Hindlimb muscle (tissue), 1 donor: ENCODE measurements at regions not wholly inside any gene's neighbourhood (a gene's known extent, or its start where the extent isn't known, plus 50 kb on each side); places are given as distances from the start of the nearest gene placed in this dataset.

Experiments
- DNase-seq: peaks from one replicate; pipeline ENCODE4 v3.0.0-alpha.2; 2013

DNA sequence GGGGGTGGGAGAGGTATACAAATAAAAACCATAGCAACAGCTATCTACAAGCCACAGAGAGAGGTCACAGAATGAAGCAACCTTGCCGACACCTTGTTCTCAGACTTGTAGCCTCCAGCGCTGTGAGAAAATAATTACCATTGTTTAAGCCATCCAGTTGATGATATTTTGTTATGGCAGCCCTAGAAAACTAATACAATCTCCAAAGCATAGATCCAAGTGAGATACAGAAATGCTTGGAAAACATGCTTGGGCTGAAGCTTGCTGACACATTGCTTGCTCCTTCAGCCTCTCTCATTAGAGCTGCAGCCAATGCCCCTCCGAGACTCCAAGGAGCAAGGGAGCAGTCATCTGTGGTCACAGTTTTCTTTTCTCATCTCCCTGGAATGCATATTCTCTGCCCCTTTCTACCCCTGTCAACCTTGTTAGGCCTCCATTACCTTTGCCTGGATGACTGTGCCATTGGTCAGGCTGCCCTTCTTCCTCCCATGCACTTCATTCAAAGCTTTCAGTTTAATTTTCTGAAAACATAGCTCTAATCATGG lies 401.4 kb upstream of the KLF4 start:
- no peak for DNase-seq

DNA sequence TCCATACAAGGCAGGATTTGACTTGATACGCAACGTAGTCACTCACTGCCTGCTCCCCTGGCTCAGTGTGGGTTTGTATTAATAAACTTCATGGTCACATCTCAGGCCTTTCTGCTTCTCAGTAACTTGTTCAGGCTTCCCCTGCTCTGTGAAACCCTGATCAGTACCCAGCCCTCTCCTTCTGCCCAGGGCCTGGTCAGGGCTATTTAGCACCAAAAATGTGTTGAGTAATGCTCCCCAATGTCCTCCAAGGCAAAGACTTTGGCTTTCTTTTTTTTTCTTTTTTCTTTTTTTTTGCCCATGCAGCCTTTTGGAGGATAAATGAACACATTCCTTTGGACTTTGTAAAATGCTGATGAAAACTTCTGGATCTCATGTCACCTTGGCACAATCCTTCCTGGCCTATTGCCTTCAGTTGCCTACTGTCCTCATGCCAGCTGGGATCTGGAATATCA lies 399.2 kb upstream of the KLF4 start:
- no peak for DNase-seq

GRCh38 chr9:107886826-107887225 lies 397.3 kb upstream of the KLF4 start:
- no peak for DNase-seq

- DNase-seq = no peak
These were observed 394.0 kb upstream of the KLF4 start for GRCh38 chr9:107883496-107884124.

- DNase-seq = no peak
These were observed 392.2 kb upstream of the KLF4 start for GRCh38 chr9:107881626-107882300.

DNA sequence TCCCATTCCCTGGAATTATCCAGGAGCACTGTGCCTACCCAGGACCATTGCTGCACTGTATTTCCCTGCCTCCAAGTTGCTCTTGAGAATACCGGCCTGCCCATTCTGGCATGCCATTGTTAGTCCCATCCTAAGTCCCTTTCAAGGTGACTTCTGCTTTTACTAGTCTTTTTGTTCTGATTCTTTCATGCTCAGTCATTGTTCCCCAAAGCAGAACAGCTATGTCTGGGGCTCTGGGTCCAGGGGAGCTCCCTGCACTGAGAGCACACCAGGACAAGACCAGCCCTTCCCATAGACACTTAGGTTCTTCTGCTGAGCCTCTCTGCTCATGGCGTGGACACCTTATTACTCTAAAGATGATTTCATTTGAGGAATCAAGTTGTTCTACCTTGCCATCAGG lies 388.9 kb upstream of the KLF4 start:
- DNase-seq = no peak

GRCh38 chr9:107875571-107875980 lies 386.0 kb upstream of the KLF4 start:
- DNase-seq = no peak

DNA sequence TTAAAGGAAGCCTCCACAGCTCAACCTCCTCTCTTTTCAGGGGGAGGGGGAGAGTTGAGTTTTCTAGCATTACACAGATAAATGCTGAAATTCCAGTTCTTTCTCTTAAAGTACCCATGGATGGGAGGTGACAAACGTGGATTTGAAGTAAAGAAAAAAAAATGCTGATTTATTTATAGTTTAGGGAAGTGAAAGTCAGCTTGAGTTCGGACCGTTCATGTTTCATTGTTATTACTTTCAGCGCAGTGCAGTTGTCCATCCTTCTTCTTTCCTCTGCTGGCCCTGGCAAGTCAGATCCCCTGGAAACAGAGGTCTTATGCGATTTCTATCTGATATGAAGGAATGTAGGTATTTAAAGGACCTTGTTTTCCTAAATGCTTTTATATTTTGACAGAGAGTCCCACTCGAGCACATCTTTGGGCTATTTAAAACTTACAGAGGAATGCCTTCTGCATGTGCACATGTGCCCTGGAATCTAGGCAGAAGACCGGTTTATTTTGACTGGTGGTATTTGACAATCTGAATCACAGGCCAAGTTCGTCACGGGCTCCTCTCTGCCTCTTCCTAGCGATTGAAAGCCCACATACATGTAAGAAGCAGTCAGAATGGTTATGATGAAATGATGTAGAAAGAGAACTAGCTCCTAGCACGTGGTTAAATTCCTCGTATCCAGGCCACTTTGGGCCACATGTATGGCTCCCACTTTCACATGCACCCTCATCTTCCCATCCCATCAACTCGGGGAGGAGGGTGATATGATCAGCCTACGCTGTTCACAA lies 385.2 kb upstream of the KLF4 start:
- DNase-seq = no peak

GRCh38 chr9:107874137-107874536 lies 384.6 kb upstream of the KLF4 start:
- DNase-seq = no peak

- DNase-seq = no peak
These were observed 383.1 kb upstream of the KLF4 start for GRCh38 chr9:107872457-107873192.

DNA sequence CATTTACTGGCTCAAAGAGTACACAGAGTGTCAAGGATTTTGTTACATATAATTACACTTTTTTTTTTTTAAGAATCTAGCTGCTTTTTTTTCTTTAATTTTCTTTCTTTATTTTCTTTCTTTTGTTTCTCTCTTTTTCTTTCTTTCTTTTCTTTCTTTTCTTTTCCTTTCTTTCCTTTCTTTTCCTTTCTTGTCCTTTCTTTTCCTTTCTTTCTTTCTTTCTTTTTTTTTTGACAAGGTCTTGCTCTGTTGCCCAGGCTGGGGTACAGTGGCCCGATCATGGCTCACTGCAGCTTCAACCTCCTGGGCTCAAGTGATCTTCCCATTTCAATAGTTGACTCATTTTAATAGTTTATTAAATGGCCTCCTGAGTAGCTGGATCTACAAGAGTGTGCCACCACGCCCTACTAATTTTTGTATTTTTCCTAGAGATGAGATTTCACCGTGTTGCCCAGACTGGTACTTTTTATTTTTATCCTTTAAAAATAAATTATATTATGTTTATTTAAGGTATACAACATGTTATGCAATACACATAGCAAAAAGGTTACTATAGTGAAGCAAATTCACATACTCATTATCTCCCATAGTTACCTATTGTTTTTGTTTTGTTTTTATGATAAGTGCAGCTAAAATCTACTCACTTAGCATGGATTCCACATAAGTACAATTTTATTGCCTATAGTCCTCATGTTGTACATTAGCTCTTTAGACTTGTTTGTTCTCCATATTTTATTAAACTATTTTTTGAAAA lies 381.5 kb upstream of the KLF4 start:
- DNase-seq = no peak

- DNase-seq = no peak
These were observed 380.7 kb upstream of the KLF4 start for GRCh38 chr9:107870221-107870620.

DNA sequence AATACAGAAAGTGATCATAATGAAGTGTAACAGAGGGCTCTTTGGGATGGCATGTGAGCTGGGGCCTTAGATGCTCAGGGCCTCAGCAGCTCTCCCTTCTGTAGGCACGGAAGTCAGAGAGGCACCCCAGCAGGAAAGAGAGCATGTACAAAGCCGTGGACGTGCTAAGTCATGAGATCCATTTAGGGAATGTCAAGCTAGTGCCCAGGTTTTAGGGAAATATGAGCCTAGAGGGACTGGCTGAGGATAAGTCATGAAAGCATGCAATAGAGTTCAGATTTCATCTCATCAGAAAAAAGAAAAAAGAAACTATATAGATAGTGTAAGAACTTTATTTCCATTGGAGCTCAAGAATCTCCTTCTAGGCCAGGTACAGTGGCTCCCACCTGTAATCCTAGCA lies 379.5 kb upstream of the KLF4 start:
- DNase-seq = no peak

- no peak for DNase-seq
These were observed 378.6 kb upstream of the KLF4 start for GRCh38 chr9:107868186-107868585.

DNA sequence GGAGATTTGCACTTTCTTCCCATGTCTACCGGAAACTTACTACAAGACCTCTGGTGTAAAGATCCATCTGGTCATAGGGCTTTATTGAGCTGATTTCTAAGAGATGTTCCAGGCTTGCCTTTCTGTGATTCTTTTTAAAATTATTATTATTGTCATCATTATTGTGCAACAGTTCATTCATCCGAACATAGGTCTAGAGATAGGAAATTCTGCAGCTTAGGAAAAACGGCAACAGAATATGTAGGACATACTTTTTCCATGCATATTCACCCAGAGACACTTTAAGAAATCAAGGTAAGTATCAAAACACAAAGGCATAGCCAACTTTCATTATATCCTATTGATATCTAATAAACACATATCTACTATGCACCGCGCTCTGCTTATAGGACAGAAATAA lies 378.2 kb upstream of the KLF4 start:
- DNase-seq = no peak

DNA sequence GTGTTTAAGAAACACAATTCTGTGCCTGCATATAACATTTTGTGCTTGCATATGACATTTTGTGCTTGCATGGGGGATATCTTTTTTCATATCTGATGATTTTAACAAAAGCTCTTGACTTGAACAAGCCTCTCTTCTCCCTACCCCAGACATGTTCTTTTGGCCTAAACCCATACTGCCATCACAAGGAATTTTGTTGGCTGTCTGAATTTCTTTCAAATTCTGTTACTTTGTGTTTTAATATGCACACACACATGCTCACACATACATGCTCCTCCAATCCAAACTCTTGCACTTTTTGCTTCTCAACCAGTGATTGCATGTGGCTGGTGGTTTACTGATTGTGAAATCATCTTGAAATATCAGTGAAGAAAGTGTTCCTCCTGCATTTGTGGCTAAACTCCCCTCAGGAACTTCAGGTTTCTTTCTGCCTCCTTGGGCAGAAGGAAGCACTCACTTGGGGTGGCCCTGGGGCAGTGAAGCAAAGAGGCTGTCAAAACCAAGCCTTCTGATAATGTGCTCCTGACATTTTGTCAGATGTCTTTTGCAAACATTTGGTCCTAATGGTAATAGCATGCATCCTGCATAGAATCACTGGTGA lies 377.2 kb upstream of the KLF4 start:
- no peak for DNase-seq

- DNase-seq = no peak
These were observed 373.8 kb upstream of the KLF4 start for GRCh38 chr9:107863396-107863795.

- no peak for DNase-seq
These were observed 373.3 kb upstream of the KLF4 start for GRCh38 chr9:107862881-107863280.

GRCh38 chr9:107862323-107862722 lies 372.8 kb upstream of the KLF4 start:
- no peak for DNase-seq

DNA sequence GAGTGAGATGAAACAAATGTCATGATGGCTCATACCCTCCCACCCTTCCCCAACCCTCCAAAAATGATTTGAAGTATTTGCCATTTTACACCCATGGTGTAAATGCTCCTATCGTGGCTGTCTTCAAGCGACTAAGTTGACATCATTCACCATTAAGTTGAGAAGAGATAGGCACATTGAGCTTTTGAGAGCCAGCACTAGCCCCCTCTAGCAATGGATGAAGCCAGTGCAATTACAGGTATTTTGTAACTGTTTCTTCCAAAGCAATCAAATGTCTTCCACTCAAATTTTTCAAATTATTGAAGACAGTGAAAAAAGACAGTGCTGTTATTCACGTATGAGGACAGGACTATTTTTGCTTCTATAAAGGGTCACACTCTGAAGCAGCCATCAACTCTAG lies 371.5 kb upstream of the KLF4 start:
- DNase-seq = no peak

DNA sequence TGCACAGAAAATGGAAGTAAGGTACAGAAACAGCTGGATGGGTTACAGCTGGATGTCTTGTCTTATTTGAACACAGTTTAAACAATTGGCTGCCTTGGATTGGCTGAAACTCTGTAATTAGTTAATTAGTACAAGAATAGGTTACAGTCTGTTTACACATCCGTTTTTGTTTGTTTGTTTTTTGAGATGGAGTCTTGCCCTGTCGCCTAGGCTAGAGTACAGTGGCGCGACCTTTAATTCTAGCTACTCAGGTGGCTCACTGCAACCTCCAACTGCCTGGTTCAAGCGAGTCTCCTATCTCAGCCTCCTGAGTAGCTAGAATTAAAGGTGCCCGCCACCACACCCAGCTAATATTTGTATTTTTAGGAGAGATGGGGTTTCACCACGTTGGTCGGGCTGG lies 368.7 kb upstream of the KLF4 start:
- DNase-seq = no peak

- DNase-seq = no peak
These were observed 367.1 kb upstream of the KLF4 start for GRCh38 chr9:107856633-107857032.
